ENCODE measurements at regions not wholly inside any gene's neighbourhood (a gene's known extent, or its start where the extent isn't known, plus 50 kb on each side); places are given as distances from the start of the nearest gene placed in this dataset.
"Not testable (repeated sequence)": the region's sequence is repeated elsewhere in the genome, so short reads cannot be mapped to it uniquely, and the experiment has no call there.

DNA sequence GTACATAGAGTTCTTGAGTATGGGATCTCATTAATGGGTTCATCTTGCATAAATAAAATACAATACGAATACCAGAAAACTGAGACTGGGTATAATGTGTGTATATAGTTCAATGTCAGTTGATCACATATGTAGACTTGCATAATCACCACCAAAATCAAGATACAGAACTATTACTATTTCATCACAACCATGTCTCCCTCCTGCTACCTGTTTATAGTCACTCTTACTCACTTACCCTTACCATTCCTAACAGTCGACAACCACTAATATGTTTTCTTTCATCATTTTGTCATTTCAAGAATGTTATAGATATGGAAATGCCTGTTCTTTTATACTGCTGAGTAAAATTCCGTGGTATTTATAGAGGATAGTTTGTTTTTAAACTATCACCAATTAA is 416.1 kb upstream of the CNTNAP2 start:
- intact Hi-C loops (cut with DNase I; ENCODE audit: low total_unique reads): no loop called here
- H3K4me3 ChIP-seq (ENCODE audit: low read depth, poor library complexity, severe bottlenecking): no peak overlapping the region
- DNase-seq (ENCODE audit: low spot score in 2 of 2): no peak
- WGBS, 2 donors: 72 to 82% methylated on average over 3 of the region's 3 CpGs
- no peak for TF ChIP-seq CTCF (IDR thresholded peaks at IDR 0.05)
- no peak for TF ChIP-seq POLR2A (IDR thresholded peaks at IDR 0.05)

- intact Hi-C loops (cut with DNase I; ENCODE audit: low total_unique reads): no loop called here
- no peak for DNase-seq (ENCODE audit: low spot score in 2 of 2)
- no peak overlapping the region for H3K4me3 ChIP-seq (ENCODE audit: low read depth, poor library complexity, severe bottlenecking)
- TF ChIP-seq CTCF (IDR thresholded peaks at IDR 0.05) (no peak), POLR2A (IDR thresholded peaks at IDR 0.05) (no peak)
- WGBS, 2 donors: 75 to 77% methylated on average over 6 of the region's 6 CpGs
These were observed 417.9 kb upstream of the CNTNAP2 start for GRCh38 chr7:145698526-145699262.

- DNase-seq (ENCODE audit: low spot score in 2 of 2); H3K4me3 ChIP-seq (ENCODE audit: low read depth, poor library complexity, severe bottlenecking); intact Hi-C loops (cut with DNase I; ENCODE audit: low total_unique reads): not testable (repeated sequence)
- WGBS, 2 donors: 94 to 95% methylated on average over 32 to 34 of the region's 49 CpGs
These were observed 419.0 kb upstream of the CNTNAP2 start for GRCh38 chr7:145697412-145698107.

GRCh38 chr7:145696071-145696470 is 420.5 kb upstream of the CNTNAP2 start:
- H3K4me3 ChIP-seq (ENCODE audit: low read depth, poor library complexity, severe bottlenecking): no peak overlapping the region
- no peak for DNase-seq (ENCODE audit: low spot score in 2 of 2)
- TF ChIP-seq POLR2A (IDR thresholded peaks at IDR 0.05): no peak
- TF ChIP-seq CTCF (IDR thresholded peaks at IDR 0.05): no peak
- intact Hi-C loops (cut with DNase I; ENCODE audit: low total_unique reads): no loop called here

DNA sequence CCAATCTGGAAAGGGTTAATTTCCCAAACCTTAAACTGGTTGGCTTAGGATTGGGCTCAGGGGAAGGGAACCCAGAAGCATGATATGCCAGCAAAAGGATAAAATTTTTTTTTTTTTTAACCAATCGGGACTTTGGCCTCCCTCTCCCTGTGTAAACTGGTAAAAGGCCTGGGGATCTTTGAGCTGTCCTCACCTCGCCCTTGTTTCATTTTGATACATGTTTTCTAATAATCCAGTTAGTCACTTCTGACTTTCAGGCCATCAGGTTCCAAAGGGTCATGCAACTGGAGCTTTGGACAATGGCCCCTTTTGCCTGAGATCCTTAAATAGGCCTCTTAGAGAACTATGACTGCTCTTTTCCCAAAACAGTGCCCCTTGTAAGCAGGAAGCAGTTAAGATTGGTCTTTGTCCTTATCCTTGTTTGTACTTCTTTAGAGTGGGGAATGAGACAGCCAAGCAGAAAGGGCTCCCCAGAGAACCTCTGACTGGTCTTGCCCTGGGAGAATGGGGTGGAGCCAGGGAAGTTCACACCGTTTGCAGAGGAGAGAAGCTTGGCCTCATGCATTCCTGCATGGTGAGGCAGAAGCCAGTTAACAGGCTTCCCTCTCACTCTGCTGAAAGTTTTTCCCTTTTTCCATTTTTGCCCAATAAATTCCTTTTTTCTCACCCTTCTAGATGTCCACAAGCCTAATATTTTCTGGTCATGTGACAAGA is 424.2 kb upstream of the CNTNAP2 start:
- intact Hi-C loops (cut with DNase I; ENCODE audit: low total_unique reads): no loop called here
- WGBS, 2 donors: 52 to 57% methylated on average over 3 of the region's 3 CpGs
- no peak for DNase-seq (ENCODE audit: low spot score in 2 of 2)
- no peak for TF ChIP-seq CTCF (IDR thresholded peaks at IDR 0.05)
- TF ChIP-seq POLR2A (IDR thresholded peaks at IDR 0.05): no peak
- H3K4me3 ChIP-seq (ENCODE audit: low read depth, poor library complexity, severe bottlenecking): no peak overlapping the region

- TF ChIP-seq POLR2A (IDR thresholded peaks at IDR 0.05) (no peak), CTCF (IDR thresholded peaks at IDR 0.05) (no peak)
- intact Hi-C loops (cut with DNase I; ENCODE audit: low total_unique reads): no loop called here
- no peak for DNase-seq (ENCODE audit: low spot score in 2 of 2)
- H3K4me3 ChIP-seq (ENCODE audit: low read depth, poor library complexity, severe bottlenecking): no peak overlapping the region
- WGBS, 2 donors: 88% methylated on average over 5 of the region's 5 CpGs
These were observed 425.2 kb upstream of the CNTNAP2 start for GRCh38 chr7:145691377-145691914.
